Activated B cell treated with CpG ODN at 0.5 μM for 24 hours (primary cell): ENCODE measurements at regions not wholly inside any gene's neighbourhood (a gene's known extent, or its start where the extent isn't known, plus 50 kb on each side); places are given as distances from the start of the nearest gene placed in this dataset.

ENCODE experiments used
- ATAC-seq: fragments of 200-7000 bp; cut with Tn5 transposase; one replicate; pipeline ENCODE4 v1.10.0; 2021; ENCODE audit warnings: low read depth, mild to moderate bottlenecking, moderate library complexity
- CTCF ChIA-PET: fragments of 350-600 bp; sonication (Branson Sonifier 250); formaldehyde crosslinking; loops from one replicate; lab custom pipeline; 2021; ENCODE audit warnings: antibody characterized with exemption; lab: Charles Lee
- POLR2A ChIA-PET: fragments of 350-600 bp; sonication (Branson Sonifier 250); formaldehyde crosslinking; loops from one replicate; lab custom pipeline; 2021; ENCODE audit warnings: antibody characterized with exemption; lab: Charles Lee
- DNase-seq: peaks from one replicate; pipeline ENCODE4 v3.0.0; 2022
- H3K27ac Mint-ChIP-seq: one replicate; pipeline ENCODE4 v1.8.0; 2020; ENCODE audit warnings: mixed read lengths
- H3K27me3 Mint-ChIP-seq: one replicate; pipeline ENCODE4 v1.8.0; 2021; ENCODE audit warnings: mixed read lengths
- H3K36me3 Mint-ChIP-seq: one replicate; pipeline ENCODE4 v1.8.0; 2021; ENCODE audit warnings: low read depth, mixed read lengths
- H3K4me1 Mint-ChIP-seq: one replicate; pipeline ENCODE4 v1.8.0; 2021; ENCODE audit warnings: mixed read lengths
- H3K4me3 Mint-ChIP-seq: one replicate; pipeline ENCODE4 v1.8.0; 2020; ENCODE audit warnings: mild to moderate bottlenecking, mixed read lengths
- H3K9me3 Mint-ChIP-seq: one replicate; pipeline ENCODE4 v1.8.0; 2020; ENCODE audit warnings: mixed read lengths
- intact Hi-C: fragments of 100-400 bp; cut with micrococcal nuclease; formaldehyde crosslinking; loops from one replicate; pipeline ENCODE4 v1.15.1; 2024
- TF ChIP-seq, protein P1 (sequence below): fragments of 200-600 bp; IDR thresholded peaks from one replicate; pipeline ENCODE4 v1.8.0; 2022; ENCODE audit warnings: antibody characterized with exemption, mild to moderate bottlenecking

- Mint-ChIP-seq H3K36me3 (no peaks in the 10 kb centered on the region), H3K4me3 (no peak overlapping the region), H3K4me1 (peaks cover 9% of the 10 kb centered on the region), H3K27ac (no peak overlapping the region), H3K27me3 (no peaks in the 10 kb centered on the region), H3K9me3 (no peaks in the 10 kb centered on the region)
- ATAC-seq (peak; percentile 95), DNase-seq (peak; percentile 59)
- ChIA-PET POLR2A (interaction anchor here (0.6 to 1.4 kb wide), 5 partner anchors 30 to 248 kb away, joined by 3 to 16 read pairs (median 3); a partner anchor contains a TSS), CTCF (interaction anchor here (0.6 to 2.7 kb wide), 10 partner anchors 13 to 266 kb away, joined by 3 to 16 read pairs (median 6); partner anchors contain the start of gene FAM50B)
- intact Hi-C loops = loop anchor here (1.0 to 2.0 kb wide), 4 partner anchors 18 to 712 kb away; a partner anchor contains a TSS
- TF ChIP-seq, protein P1, sequence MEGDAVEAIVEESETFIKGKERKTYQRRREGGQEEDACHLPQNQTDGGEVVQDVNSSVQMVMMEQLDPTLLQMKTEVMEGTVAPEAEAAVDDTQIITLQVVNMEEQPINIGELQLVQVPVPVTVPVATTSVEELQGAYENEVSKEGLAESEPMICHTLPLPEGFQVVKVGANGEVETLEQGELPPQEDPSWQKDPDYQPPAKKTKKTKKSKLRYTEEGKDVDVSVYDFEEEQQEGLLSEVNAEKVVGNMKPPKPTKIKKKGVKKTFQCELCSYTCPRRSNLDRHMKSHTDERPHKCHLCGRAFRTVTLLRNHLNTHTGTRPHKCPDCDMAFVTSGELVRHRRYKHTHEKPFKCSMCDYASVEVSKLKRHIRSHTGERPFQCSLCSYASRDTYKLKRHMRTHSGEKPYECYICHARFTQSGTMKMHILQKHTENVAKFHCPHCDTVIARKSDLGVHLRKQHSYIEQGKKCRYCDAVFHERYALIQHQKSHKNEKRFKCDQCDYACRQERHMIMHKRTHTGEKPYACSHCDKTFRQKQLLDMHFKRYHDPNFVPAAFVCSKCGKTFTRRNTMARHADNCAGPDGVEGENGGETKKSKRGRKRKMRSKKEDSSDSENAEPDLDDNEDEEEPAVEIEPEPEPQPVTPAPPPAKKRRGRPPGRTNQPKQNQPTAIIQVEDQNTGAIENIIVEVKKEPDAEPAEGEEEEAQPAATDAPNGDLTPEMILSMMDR = no peak
Observed at GRCh38 chr6:3990692-3991491, 88.0 kb downstream of the FAM217A start.

- TF ChIP-seq, protein P1 = no peak
- no peaks in the 10 kb centered on the region for H3K9me3 Mint-ChIP-seq
- intact Hi-C loops = loop anchor here (1.0 to 2.0 kb wide), 4 partner anchors 17 to 713 kb away; a partner anchor contains a TSS
- POLR2A ChIA-PET = no interaction called here
- CTCF ChIA-PET = interaction anchor here (0.7 to 1.3 kb wide), 5 partner anchors 14 to 710 kb away, joined by 3 to 4 read pairs (median 3); partner anchors contain the start of gene FAM50B
- ATAC-seq (no peak), DNase-seq (no peak)
- H3K36me3 Mint-ChIP-seq = no peaks in the 10 kb centered on the region
- H3K27ac Mint-ChIP-seq = no peak overlapping the region
- no peak overlapping the region for H3K4me3 Mint-ChIP-seq
- H3K27me3 Mint-ChIP-seq = no peaks in the 10 kb centered on the region
- peaks cover 9% of the 10 kb centered on the region for H3K4me1 Mint-ChIP-seq
Observed at GRCh38 chr6:3991941-3992340, 87.0 kb downstream of the FAM217A start.

DNA sequence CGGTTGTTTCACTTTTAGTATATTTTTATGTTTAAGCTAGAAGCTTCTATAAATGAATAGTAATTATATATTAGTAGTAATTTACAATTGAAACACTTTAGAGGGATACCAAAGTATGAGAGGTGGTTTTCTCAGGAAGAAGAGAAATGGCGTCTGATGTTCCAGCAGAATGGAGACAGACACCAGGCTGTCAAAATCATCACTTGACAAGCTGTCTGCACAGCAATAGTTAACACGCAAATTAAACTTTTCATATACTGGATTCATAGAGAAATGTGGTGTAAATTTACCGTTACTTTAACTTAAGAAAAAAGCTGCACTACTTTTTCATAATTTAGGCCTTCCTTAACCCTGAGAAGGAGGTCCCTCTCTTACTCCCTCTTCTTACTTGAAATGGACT, 82.6 kb downstream of the FAM217A start:
- H3K27ac Mint-ChIP-seq = no peak overlapping the region
- no peak for ATAC-seq
- peaks cover 2% of the 10 kb centered on the region for H3K4me1 Mint-ChIP-seq
- H3K9me3 Mint-ChIP-seq = no peaks in the 10 kb centered on the region
- intact Hi-C loops = no loop called here
- H3K36me3 Mint-ChIP-seq = no peaks in the 10 kb centered on the region
- ChIA-PET CTCF (interaction anchor here (1.0 to 1.5 kb wide), 2 partner anchors 12 to 18 kb away, joined by 5 to 7 read pairs; no protein-coding TSS in a partner anchor), POLR2A (interaction anchor here (2.6 kb wide), 1 partner anchor 22 kb away, joined by 13 read pairs; no protein-coding TSS in a partner anchor)
- DNase-seq = no peak
- TF ChIP-seq, protein P1 = no peak
- no peak overlapping the region for H3K4me3 Mint-ChIP-seq
- no peaks in the 10 kb centered on the region for H3K27me3 Mint-ChIP-seq

- H3K4me3 Mint-ChIP-seq = no peak overlapping the region
- TF ChIP-seq, protein P1 = no peak
- H3K4me1 Mint-ChIP-seq = peaks cover 2% of the 10 kb centered on the region
- H3K9me3 Mint-ChIP-seq = no peaks in the 10 kb centered on the region
- CTCF ChIA-PET = interaction anchor here (0.7 kb wide), 1 partner anchor 135 kb away, joined by 3 read pairs; no protein-coding TSS in a partner anchor
- H3K27ac Mint-ChIP-seq = no peak overlapping the region
- H3K36me3 Mint-ChIP-seq = no peaks in the 10 kb centered on the region
- H3K27me3 Mint-ChIP-seq = no peaks in the 10 kb centered on the region
- POLR2A ChIA-PET = interaction anchor here (2.6 kb wide), 1 partner anchor 21 kb away, joined by 13 read pairs; no protein-coding TSS in a partner anchor
- ATAC-seq = no peak
- intact Hi-C loops = no loop called here
- DNase-seq = no peak
Observed at GRCh38 chr6:3997177-3997770, 81.7 kb downstream of the FAM217A start.
